Stimulated activated CD8-positive, alpha-beta memory T cell treated with anti-CD3 and anti-CD28 coated beads, Interleukin-12 subunit alpha, Interleukin-12 subunit beta, amount 100 ng/mL, for 24 hours (primary cell): ENCODE measurements at regions not wholly inside any gene's neighbourhood (a gene's known extent, or its start where the extent isn't known, plus 50 kb on each side); places are given as distances from the start of the nearest gene placed in this dataset.
A peak's percentile ranks its signal among the peaks of the same experiment; 100 is the strongest.

Experiments
- DNase-seq: peaks from one replicate; pipeline ENCODE4 v3.0.0-alpha.2; 2020; ENCODE audit errors: extremely low read depth

- DNase-seq, result no peak
These were observed 1390.5 kb downstream of the EFNB2 start for GRCh38 chr13:105144936-105145335.

- DNase-seq, result no peak
These were observed 1391.4 kb downstream of the EFNB2 start for GRCh38 chr13:105144020-105144419.

GRCh38 chr13:105142556-105142955 is 1392.9 kb downstream of the EFNB2 start:
- DNase-seq, result no peak

GRCh38 chr13:105139380-105140285 is 1395.8 kb downstream of the EFNB2 start:
- peak; percentile 22 for DNase-seq

GRCh38 chr13:105139048-105139379 is 1396.4 kb downstream of the EFNB2 start:
- no peak for DNase-seq

- no peak for DNase-seq
These were observed 1399.4 kb downstream of the EFNB2 start for GRCh38 chr13:105135852-105136615.

GRCh38 chr13:105127732-105128131 is 1407.7 kb downstream of the EFNB2 start:
- DNase-seq, result no peak

GRCh38 chr13:105121221-105121620 is 1414.2 kb downstream of the EFNB2 start:
- no peak for DNase-seq

- no peak for DNase-seq
These were observed 1417.0 kb downstream of the EFNB2 start for GRCh38 chr13:105118426-105118985.

GRCh38 chr13:105116966-105117365 is 1418.5 kb downstream of the EFNB2 start:
- DNase-seq, result no peak

- no peak for DNase-seq
These were observed 1422.9 kb downstream of the EFNB2 start for GRCh38 chr13:105112561-105112960.

GRCh38 chr13:105107781-105108180 is 1427.7 kb downstream of the EFNB2 start:
- no peak for DNase-seq

GRCh38 chr13:105105471-105105870 is 1430.0 kb downstream of the EFNB2 start:
- DNase-seq, result no peak

- DNase-seq, result no peak
These were observed 1437.9 kb downstream of the EFNB2 start for GRCh38 chr13:105097521-105097920.

- no peak for DNase-seq
These were observed 1445.4 kb downstream of the EFNB2 start for GRCh38 chr13:105089858-105090643.

GRCh38 chr13:105087945-105088344 is 1447.5 kb downstream of the EFNB2 start:
- no peak for DNase-seq

GRCh38 chr13:105084931-105085330 is 1450.5 kb downstream of the EFNB2 start:
- DNase-seq, result no peak

- DNase-seq, result no peak
These were observed 1451.5 kb downstream of the EFNB2 start for GRCh38 chr13:105083992-105084391.

GRCh38 chr13:105074755-105075154 is 1460.7 kb downstream of the EFNB2 start:
- DNase-seq, result no peak

- no peak for DNase-seq
These were observed 1462.4 kb downstream of the EFNB2 start for GRCh38 chr13:105073041-105073440.

- no peak for DNase-seq
These were observed 1465.0 kb downstream of the EFNB2 start for GRCh38 chr13:105070452-105070851.

- DNase-seq, result no peak
These were observed 1466.4 kb downstream of the EFNB2 start for GRCh38 chr13:105069106-105069505.
